ENCODE measurements at regions not wholly inside any gene's neighbourhood (a gene's known extent, or its start where the extent isn't known, plus 50 kb on each side); places are given as distances from the start of the nearest gene placed in this dataset.
"Not testable (repeated sequence)": the region's sequence is repeated elsewhere in the genome, so short reads cannot be mapped to it uniquely, and the experiment has no call there.

- no peaks in the 10 kb centered on the region for H3K36me3 Mint-ChIP-seq
- intact Hi-C loops (cut with micrococcal nuclease) = loop anchor here (2.0 kb wide), 1 partner anchor 913 kb away; no protein-coding TSS in a partner anchor
- no peak for DNase-seq
- H3K4me1 Mint-ChIP-seq (ENCODE audit: low read depth) = no peaks in the 10 kb centered on the region
- H3K27me3 Mint-ChIP-seq = peaks cover 4% of the 10 kb centered on the region
- POLR2A ChIA-PET = no interaction called here
- H3K27ac Mint-ChIP-seq = no peak overlapping the region
- CTCF ChIA-PET = no interaction called here
- H3K9me3 Mint-ChIP-seq = no peaks in the 10 kb centered on the region
- H3K4me3 Mint-ChIP-seq = no peak overlapping the region
Observed at GRCh38 chr2:144643537-144644336, 123.8 kb upstream of the ZEB2 start.

DNA sequence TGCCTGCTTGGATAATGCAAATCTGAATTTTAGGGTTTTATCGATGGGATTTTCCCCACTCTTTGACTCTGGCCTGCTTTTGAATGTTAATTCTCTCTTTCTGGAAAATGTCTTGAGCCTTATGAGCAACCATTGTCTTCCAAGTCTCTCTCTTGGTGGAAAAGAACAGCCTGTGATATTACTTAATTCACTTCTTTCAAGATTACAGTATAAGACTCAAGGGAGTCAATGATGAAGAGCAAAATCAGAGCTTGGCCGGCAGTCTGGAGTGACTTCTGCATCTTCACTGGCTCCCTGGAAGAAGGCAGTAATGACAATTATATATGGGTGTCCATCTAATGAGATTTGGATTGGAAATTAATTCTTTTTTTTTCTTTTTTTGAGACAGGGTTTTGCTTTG, 122.9 kb upstream of the ZEB2 start:
- no peak for DNase-seq
- intact Hi-C loops (cut with micrococcal nuclease) = no loop called here
- H3K9me3 Mint-ChIP-seq = no peaks in the 10 kb centered on the region
- peaks cover 6% of the 10 kb centered on the region for H3K27me3 Mint-ChIP-seq
- ChIA-PET POLR2A (no interaction called here), CTCF (no interaction called here)
- H3K4me1 Mint-ChIP-seq (ENCODE audit: low read depth) = no peaks in the 10 kb centered on the region
- H3K36me3 Mint-ChIP-seq = no peaks in the 10 kb centered on the region
- no peak overlapping the region for H3K27ac Mint-ChIP-seq
- H3K4me3 Mint-ChIP-seq = no peak overlapping the region

GRCh38 chr2:144642131-144642530, 122.2 kb upstream of the ZEB2 start:
- CTCF ChIA-PET = no interaction called here
- intact Hi-C loops (cut with micrococcal nuclease) = no loop called here

DNA sequence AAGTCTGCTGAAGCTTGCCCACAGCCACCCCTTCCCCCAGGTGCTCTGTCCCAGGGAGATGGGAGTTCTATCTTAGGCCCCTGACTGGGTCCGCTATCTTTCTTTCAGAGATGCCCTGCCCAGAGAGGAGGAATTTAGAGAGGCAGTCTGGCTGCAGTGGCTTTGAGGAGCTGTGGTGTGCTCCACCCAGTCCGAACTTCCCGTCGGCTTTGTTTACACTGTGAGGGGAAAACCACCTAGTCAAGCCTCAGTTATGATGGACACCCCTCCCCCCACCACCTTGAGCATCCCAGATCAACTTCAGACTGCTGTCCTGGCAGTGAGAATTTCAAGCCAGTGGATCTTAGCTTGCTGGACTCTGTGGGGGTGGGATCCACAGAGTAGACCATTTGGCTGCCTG, 118.3 kb upstream of the ZEB2 start:
- H3K4me1 Mint-ChIP-seq (ENCODE audit: low read depth); CTCF ChIA-PET; H3K27ac Mint-ChIP-seq; DNase-seq; H3K36me3 Mint-ChIP-seq; intact Hi-C loops (cut with micrococcal nuclease); H3K4me3 Mint-ChIP-seq; POLR2A ChIA-PET: not testable (repeated sequence)
- Mint-ChIP-seq H3K27me3 (peaks cover 12% of the 10 kb centered on the region), H3K9me3 (peaks cover 13% of the 10 kb centered on the region)

More at GRCh38 chr2:144642131-144642530, 122.2 kb upstream of the ZEB2 start:
- H3K4me3 Mint-ChIP-seq = no peak overlapping the region
- no peak overlapping the region for H3K27ac Mint-ChIP-seq
- H3K36me3 Mint-ChIP-seq = no peaks in the 10 kb centered on the region
- H3K27me3 Mint-ChIP-seq = peaks cover 6% of the 10 kb centered on the region
- no peak for DNase-seq
- POLR2A ChIA-PET = no interaction called here
- no peaks in the 10 kb centered on the region for H3K4me1 Mint-ChIP-seq (ENCODE audit: low read depth)
- no peaks in the 10 kb centered on the region for H3K9me3 Mint-ChIP-seq

DNA sequence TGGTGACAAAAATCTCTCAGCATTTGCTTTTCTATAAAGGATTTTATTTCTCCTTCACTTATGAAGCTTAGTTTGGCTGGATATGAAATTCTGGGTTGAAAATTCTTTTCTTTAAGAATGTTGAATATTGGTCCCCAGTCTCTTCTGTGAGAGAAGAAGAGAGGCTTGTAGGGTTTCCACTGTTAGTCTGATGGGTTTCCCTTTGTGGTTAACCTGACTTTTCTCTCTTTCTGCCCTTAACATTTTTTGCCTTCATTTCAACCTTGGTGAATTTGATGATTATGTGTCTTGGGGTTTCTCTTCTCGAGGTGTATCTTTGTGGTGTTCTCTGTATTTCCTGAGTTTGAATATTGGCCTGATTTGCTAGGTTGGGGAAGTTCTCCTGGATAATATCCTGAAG, 116.9 kb upstream of the ZEB2 start:
- not testable (repeated sequence) for H3K36me3 Mint-ChIP-seq

DNA sequence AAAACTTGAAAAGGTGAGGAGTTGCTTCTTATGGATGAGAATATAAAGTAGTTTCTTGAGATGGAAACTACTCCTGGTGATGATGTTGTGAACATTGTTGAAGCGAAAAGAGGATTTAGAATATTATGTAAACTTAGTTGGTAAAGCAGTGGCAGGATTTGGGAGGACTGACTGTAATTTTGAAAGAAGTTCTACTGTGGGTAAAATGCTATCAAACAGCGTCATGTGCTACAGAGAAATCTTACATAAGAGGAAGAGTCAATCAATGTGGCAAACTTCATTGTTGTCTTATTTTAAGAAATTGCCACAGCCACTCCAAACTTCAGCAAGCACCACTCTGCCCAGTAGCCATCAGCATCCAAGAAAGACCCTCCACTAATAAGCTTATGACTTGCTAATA, 112.9 kb upstream of the ZEB2 start:
- CTCF ChIA-PET = interaction anchor here (0.6 kb wide), 1 partner anchor 288 kb away, joined by 3 read pairs; no protein-coding TSS in a partner anchor
- intact Hi-C loops (cut with micrococcal nuclease) = no loop called here
- no peak overlapping the region for H3K27ac Mint-ChIP-seq

More for the DNA sequence above, 116.9 kb upstream of the ZEB2 start:
- H3K9me3 Mint-ChIP-seq = peaks cover 13% of the 10 kb centered on the region
- H3K4me1 Mint-ChIP-seq (ENCODE audit: low read depth); CTCF ChIA-PET; POLR2A ChIA-PET; intact Hi-C loops (cut with micrococcal nuclease); H3K27ac Mint-ChIP-seq; DNase-seq; H3K4me3 Mint-ChIP-seq: not testable (repeated sequence)
- H3K27me3 Mint-ChIP-seq = peaks cover 12% of the 10 kb centered on the region

DNA sequence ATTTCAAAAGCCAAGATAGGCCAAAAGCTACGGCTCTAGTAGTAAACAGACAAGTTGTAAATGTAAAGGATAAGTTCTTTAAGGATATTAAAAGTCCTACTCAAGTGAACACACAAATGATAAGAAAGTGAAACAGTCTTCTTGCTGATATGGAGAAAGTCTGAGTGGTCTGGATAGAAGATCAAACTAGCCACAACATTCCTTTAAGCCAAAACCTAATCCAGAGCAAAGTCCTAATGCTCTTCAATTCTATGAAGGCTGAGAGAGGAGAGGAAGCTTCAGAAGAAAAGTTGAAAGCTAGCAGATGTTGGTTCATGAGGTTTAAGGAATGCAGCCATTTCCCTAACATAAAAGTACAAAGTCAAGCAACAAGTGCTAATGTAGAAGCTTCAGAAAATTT, 111.7 kb upstream of the ZEB2 start:
- Mint-ChIP-seq H3K4me3 (no peak overlapping the region), H3K27me3 (peaks cover 22% of the 10 kb centered on the region), H3K27ac (no peak overlapping the region), H3K36me3 (no peaks in the 10 kb centered on the region), H3K9me3 (peaks cover 13% of the 10 kb centered on the region), H3K4me1 (ENCODE audit: low read depth) (no peaks in the 10 kb centered on the region)
- ChIA-PET POLR2A (no interaction called here), CTCF (no interaction called here)
- intact Hi-C loops (cut with micrococcal nuclease) = no loop called here
- no peak for DNase-seq

More for the DNA sequence above, 112.9 kb upstream of the ZEB2 start:
- Mint-ChIP-seq H3K4me1 (ENCODE audit: low read depth) (no peaks in the 10 kb centered on the region), H3K36me3 (no peaks in the 10 kb centered on the region), H3K27me3 (peaks cover 13% of the 10 kb centered on the region), H3K4me3 (no peak overlapping the region), H3K9me3 (peaks cover 13% of the 10 kb centered on the region)
- DNase-seq = no peak
- POLR2A ChIA-PET = no interaction called here

DNA sequence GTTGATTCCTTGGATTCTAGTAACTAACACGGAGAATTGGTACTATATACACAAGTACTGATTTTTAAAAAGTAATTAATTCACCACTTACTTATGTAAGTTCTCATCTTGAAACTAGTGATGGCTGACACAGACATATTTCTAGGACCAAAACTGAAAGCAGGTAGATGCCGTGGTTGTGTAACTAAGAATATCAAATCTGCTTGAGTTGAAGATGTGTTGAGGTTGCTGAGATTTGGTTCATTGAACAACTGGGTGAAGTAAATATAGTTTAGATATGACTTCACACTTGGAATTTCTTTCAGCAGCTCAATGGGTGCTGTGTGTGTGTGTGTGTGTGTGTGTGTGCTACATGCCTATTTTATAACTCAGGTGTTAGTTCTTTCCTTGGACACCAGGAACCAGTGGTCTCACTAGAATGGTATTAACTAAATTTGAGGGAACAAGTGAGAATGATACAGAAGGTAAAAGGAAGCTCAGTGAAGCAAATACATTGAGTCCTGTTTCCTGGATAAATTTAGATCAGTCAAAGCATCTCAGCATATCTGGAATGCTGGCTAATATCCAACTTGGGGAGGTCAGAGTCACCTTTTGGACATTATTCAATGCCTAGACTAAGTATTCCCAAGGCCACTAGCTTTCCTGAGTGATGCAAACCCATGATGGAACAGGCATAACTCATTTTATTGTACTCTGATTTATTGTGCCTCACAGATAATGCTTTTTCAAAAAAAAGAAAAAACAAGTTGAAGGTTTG, 110.7 kb upstream of the ZEB2 start:
- CTCF ChIA-PET = no interaction called here
- Mint-ChIP-seq H3K36me3 (no peaks in the 10 kb centered on the region), H3K27me3 (peaks cover 19% of the 10 kb centered on the region), H3K4me1 (ENCODE audit: low read depth) (no peaks in the 10 kb centered on the region), H3K4me3 (no peak overlapping the region), H3K27ac (no peak overlapping the region), H3K9me3 (peaks cover 7% of the 10 kb centered on the region)
- intact Hi-C loops (cut with micrococcal nuclease) = no loop called here
- POLR2A ChIA-PET = no interaction called here
- no peak for DNase-seq

- Mint-ChIP-seq H3K4me3 (no peak overlapping the region), H3K36me3 (no peaks in the 10 kb centered on the region), H3K27me3 (peaks cover 16% of the 10 kb centered on the region), H3K27ac (no peak overlapping the region), H3K9me3 (peaks cover under 1% of the 10 kb centered on the region), H3K4me1 (ENCODE audit: low read depth) (no peaks in the 10 kb centered on the region)
- intact Hi-C loops (cut with micrococcal nuclease) = no loop called here
- CTCF ChIA-PET = no interaction called here
- POLR2A ChIA-PET = no interaction called here
- no peak for DNase-seq
Observed at GRCh38 chr2:144629935-144630334, 110.0 kb upstream of the ZEB2 start.

DNA sequence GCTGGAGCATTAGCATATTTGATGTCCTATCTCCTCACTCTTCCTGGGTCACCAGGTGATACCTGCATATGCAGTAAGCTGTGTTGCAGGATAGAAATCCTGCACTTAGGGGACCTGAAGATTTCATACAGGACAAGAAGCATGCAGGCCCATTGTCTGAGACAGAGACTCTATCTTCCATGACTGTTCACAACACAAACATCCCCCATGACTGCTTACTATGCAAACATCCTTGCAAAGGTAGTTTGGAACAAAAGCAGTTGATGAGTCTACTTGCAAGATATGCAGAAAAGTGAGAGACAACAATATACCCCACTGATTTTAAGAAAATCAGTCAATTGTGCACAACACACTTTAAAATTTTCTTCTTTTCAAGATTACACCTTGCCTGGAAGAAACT, 108.6 kb upstream of the ZEB2 start:
- Mint-ChIP-seq H3K9me3 (no peaks in the 10 kb centered on the region), H3K4me3 (no peak overlapping the region), H3K27me3 (peaks cover 24% of the 10 kb centered on the region), H3K27ac (no peak overlapping the region), H3K36me3 (no peaks in the 10 kb centered on the region), H3K4me1 (ENCODE audit: low read depth) (no peaks in the 10 kb centered on the region)
- intact Hi-C loops (cut with micrococcal nuclease) = no loop called here
- no peak for DNase-seq
- CTCF ChIA-PET = no interaction called here
- POLR2A ChIA-PET = no interaction called here

DNA sequence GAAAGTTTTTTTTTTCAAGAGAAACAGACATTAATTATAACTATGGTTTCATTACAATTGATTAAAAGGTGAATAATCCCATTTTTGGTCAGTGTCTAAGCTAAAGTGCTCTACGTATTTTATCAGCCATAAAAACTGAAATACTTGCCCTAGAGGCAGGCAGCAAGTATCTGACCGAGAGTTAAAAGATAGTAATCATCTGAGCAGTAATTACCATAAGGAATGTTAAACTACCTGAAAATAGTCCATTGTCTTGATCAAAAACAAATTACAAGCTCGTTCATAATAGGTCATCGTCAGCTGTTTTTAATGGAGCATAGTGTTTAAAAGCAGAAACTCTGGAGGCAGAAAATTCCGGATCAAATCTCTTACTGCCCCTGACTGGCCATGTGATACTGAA, 105.7 kb upstream of the ZEB2 start:
- no peak for DNase-seq
- ChIA-PET POLR2A (no interaction called here), CTCF (interaction anchor here (0.7 kb wide), 1 partner anchor 316 kb away, joined by 3 read pairs; no protein-coding TSS in a partner anchor)
- Mint-ChIP-seq H3K36me3 (peaks cover 5% of the 10 kb centered on the region), H3K27me3 (peaks cover 36% of the 10 kb centered on the region), H3K9me3 (peaks cover 13% of the 10 kb centered on the region), H3K4me1 (ENCODE audit: low read depth) (no peaks in the 10 kb centered on the region), H3K27ac (no peak overlapping the region), H3K4me3 (no peak overlapping the region)
- intact Hi-C loops (cut with micrococcal nuclease) = no loop called here

DNA sequence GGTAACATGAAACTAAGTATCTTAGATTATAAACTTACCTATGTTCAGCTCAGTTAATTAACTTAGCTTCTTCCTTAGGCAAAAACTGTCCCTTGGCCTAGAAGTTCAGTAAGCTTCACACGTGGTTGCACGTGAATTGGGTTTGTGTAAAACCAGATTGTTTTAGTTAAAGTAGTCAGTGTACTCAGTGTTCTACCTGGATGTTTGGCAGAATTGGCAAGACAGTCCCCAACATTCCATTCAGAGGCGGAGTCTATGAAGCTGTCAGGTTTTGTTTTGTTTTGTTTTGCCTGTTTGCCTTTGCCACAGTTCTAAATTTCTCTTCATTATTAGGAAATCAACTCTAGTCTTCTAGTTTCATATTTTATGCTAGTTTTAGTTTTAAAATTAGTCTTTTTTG, 105.3 kb upstream of the ZEB2 start:
- CTCF ChIA-PET = interaction anchor here (0.6 kb wide), 1 partner anchor 25 kb away, joined by 4 read pairs; no protein-coding TSS in a partner anchor
- no peak overlapping the region for H3K27ac Mint-ChIP-seq
- H3K27me3 Mint-ChIP-seq = peaks cover 36% of the 10 kb centered on the region
- H3K36me3 Mint-ChIP-seq = peaks cover 5% of the 10 kb centered on the region
- H3K4me1 Mint-ChIP-seq (ENCODE audit: low read depth) = peaks cover under 1% of the 10 kb centered on the region
- DNase-seq = no peak
- intact Hi-C loops (cut with micrococcal nuclease) = no loop called here
- no peak overlapping the region for H3K4me3 Mint-ChIP-seq
- POLR2A ChIA-PET = no interaction called here
- H3K9me3 Mint-ChIP-seq = peaks cover 13% of the 10 kb centered on the region

GRCh38 chr2:144624451-144624850, 104.5 kb upstream of the ZEB2 start:
- H3K4me3 Mint-ChIP-seq = no peak overlapping the region
- H3K9me3 Mint-ChIP-seq = peaks cover 13% of the 10 kb centered on the region
- no peak for DNase-seq
- peaks cover 36% of the 10 kb centered on the region for H3K27me3 Mint-ChIP-seq
- intact Hi-C loops (cut with micrococcal nuclease) = no loop called here
- H3K4me1 Mint-ChIP-seq (ENCODE audit: low read depth) = peaks cover 3% of the 10 kb centered on the region
- CTCF ChIA-PET = no interaction called here
- POLR2A ChIA-PET = no interaction called here
- peaks cover 5% of the 10 kb centered on the region for H3K36me3 Mint-ChIP-seq
- no peak overlapping the region for H3K27ac Mint-ChIP-seq
